KMS-11 (cell line): ENCODE measurements at regions not wholly inside any gene's neighbourhood (a gene's known extent, or its start where the extent isn't known, plus 50 kb on each side); places are given as distances from the start of the nearest gene placed in this dataset.

Experiments used
- H2AFZ ChIP-seq: fragments of 200-600 bp; sonication (generic); 2 replicates; pipeline ENCODE4 v1.6.1; 2016; ENCODE audit warnings: antibody characterized with exemption, mixed run types, low read depth
- H3K27ac ChIP-seq: fragments of 200-600 bp; sonication (generic); 2 replicates; pipeline ENCODE4 v1.6.1; 2016; ENCODE audit warnings: mild to moderate bottlenecking, mixed run types
- H3K27me3 ChIP-seq: fragments of 200-600 bp; sonication (generic); 2 replicates; pipeline ENCODE4 v1.6.1; 2017; ENCODE audit warnings: mild to moderate bottlenecking, low read depth, mixed run types, moderate library complexity; ENCODE audit not compliant: insufficient read depth
- H3K36me3 ChIP-seq: fragments of 200-600 bp; sonication (generic); 2 replicates; pipeline ENCODE4 v1.6.1; 2017; ENCODE audit warnings: mild to moderate bottlenecking, mixed run types; ENCODE audit not compliant: insufficient read depth
- H3K4me1 ChIP-seq: fragments of 200-600 bp; sonication (generic); 2 replicates; pipeline ENCODE4 v1.6.1; 2016; ENCODE audit warnings: mild to moderate bottlenecking, low read depth, mixed run types; ENCODE audit not compliant: poor library complexity, severe bottlenecking
- H3K4me2 ChIP-seq: fragments of 200-600 bp; sonication (generic); 2 replicates; pipeline ENCODE4 v1.7.0; 2016; ENCODE audit warnings: mild to moderate bottlenecking, mixed run types
- H3K4me3 ChIP-seq: fragments of 200-600 bp; sonication (generic); IDR thresholded peaks from 2 replicates; pipeline ENCODE4 v1.6.1; 2017; ENCODE audit warnings: low read depth, low read length, mixed read lengths; ENCODE audit not compliant: insufficient read depth
- H3K79me2 ChIP-seq: fragments of 200-600 bp; sonication (generic); 2 replicates; pipeline ENCODE4 v1.6.1; 2016; ENCODE audit warnings: low read depth, mixed run types; ENCODE audit not compliant: insufficient read depth
- H3K9ac ChIP-seq: fragments of 200-600 bp; sonication (generic); 2 replicates; pipeline ENCODE4 v1.6.1; 2016; ENCODE audit warnings: mild to moderate bottlenecking, mixed run types
- H4K20me1 ChIP-seq: fragments of 200-600 bp; sonication (generic); 2 replicates; pipeline ENCODE4 v1.6.1; 2016; ENCODE audit warnings: mild to moderate bottlenecking, mixed run types; ENCODE audit not compliant: insufficient read depth
- CTCF ChIP-seq: fragments of 200-600 bp; sonication (generic); conservative IDR thresholded peaks from 2 replicates; pipeline ENCODE4 v1.6.1; 2017; ENCODE audit warnings: low read depth, mild to moderate bottlenecking, antibody characterized with exemption, low read length, moderate library complexity, mixed read lengths

GRCh38 chr2:4529738-4530137, 826.4 kb downstream of the DCDC2C start:
- Histone ChIP-seq H3K4me2 (no peak overlapping the region), H3K9ac (no peak overlapping the region), H2AFZ (no peak overlapping the region), H3K4me3 (no peak overlapping the region), H3K79me2 (no peaks in the 10 kb centered on the region), H3K4me1 (no peaks in the 10 kb centered on the region), H4K20me1 (no peaks in the 10 kb centered on the region), H3K27ac (no peak overlapping the region), H3K36me3 (no peaks in the 10 kb centered on the region), H3K27me3 (no peaks in the 10 kb centered on the region)
- no peak for TF ChIP-seq CTCF

DNA sequence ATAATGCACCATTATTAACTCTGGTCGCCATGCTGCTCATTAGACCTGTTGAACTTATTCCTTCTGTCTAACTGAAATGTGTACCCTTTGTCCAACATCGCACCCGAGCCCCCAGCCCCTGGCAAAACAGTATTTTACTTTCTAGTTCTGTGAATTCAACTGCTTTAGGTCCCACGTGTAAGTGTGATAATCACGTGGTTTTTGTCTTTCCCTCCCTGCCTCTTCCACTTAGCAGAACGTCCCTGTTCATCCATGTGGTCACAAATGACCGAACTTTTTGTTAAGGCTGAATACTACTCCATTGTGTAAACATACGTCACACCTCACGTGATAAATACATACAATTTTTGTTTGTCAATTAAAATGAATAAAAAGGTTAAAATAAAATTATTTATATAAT, 826.9 kb downstream of the DCDC2C start:
- no peaks in the 10 kb centered on the region for H3K79me2 ChIP-seq
- H3K4me3 ChIP-seq, result no peak overlapping the region
- H3K27me3 ChIP-seq, result no peaks in the 10 kb centered on the region
- H4K20me1 ChIP-seq, result no peaks in the 10 kb centered on the region
- H3K4me2 ChIP-seq, result no peak overlapping the region
- no peak overlapping the region for H2AFZ ChIP-seq
- H3K4me1 ChIP-seq, result no peaks in the 10 kb centered on the region
- no peaks in the 10 kb centered on the region for H3K36me3 ChIP-seq
- no peak overlapping the region for H3K27ac ChIP-seq
- H3K9ac ChIP-seq, result no peak overlapping the region
- no peak for TF ChIP-seq CTCF

DNA sequence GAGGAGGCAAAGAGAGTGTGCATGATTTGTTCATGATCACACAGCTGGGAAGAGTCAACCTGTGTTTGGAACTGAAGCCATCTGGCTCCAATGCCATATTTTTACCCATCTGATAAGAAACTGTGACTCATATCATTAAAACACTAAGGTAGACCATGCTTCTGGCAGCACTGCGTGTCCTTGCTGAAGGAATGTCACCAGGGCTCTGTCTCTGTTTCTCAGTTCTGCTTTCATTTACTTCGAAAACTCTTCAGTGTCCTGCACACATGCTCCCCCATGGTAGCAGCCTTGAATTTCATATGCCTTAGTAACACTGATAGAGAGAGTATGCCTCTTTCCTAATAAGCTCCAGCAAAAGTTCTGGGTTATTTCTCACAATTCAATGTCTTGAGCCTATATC, 830.4 kb downstream of the DCDC2C start:
- H4K20me1 ChIP-seq, result no peaks in the 10 kb centered on the region
- H2AFZ ChIP-seq, result no peak overlapping the region
- no peaks in the 10 kb centered on the region for H3K79me2 ChIP-seq
- H3K4me1 ChIP-seq, result no peaks in the 10 kb centered on the region
- no peaks in the 10 kb centered on the region for H3K27me3 ChIP-seq
- H3K9ac ChIP-seq, result no peak overlapping the region
- H3K36me3 ChIP-seq, result no peaks in the 10 kb centered on the region
- H3K4me3 ChIP-seq, result no peak overlapping the region
- TF ChIP-seq CTCF, result no peak
- no peak overlapping the region for H3K27ac ChIP-seq
- no peak overlapping the region for H3K4me2 ChIP-seq

DNA sequence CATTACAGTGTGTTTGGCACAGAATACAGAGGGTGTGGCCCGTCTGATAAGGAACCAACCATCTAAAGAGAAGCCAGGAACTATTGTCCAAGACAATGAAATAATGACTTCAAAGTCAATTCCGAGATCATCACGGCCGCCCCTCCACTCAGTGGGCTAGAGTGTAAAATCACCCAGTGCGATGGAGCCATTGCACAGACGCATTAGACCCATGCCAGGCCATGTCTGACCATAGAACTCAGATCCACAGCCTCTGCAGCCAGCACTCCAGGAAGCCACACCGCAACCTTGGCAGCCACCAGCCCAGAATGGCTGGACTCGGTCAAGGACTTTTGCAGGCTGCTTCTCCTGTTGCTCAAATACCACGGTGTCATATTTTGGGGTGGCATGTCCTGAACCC, 835.7 kb downstream of the DCDC2C start:
- Histone ChIP-seq H4K20me1 (no peaks in the 10 kb centered on the region), H3K4me2 (no peak overlapping the region), H3K4me3 (no peak overlapping the region), H3K27me3 (no peaks in the 10 kb centered on the region), H3K27ac (no peak overlapping the region), H2AFZ (no peak overlapping the region), H3K4me1 (no peaks in the 10 kb centered on the region), H3K9ac (no peak overlapping the region), H3K79me2 (no peaks in the 10 kb centered on the region), H3K36me3 (no peaks in the 10 kb centered on the region)
- TF ChIP-seq CTCF, result no peak
